Skeletal muscle tissue (tissue), 3 donors: ENCODE measurements at regions not wholly inside any gene's neighbourhood (a gene's known extent, or its start where the extent isn't known, plus 50 kb on each side); places are given as distances from the start of the nearest gene placed in this dataset.

Experiments
- H3K27ac ChIP-seq: one replicate; pipeline ENCODE4 v1.7.0; 2013; ENCODE audit warnings: mild to moderate bottlenecking, low read depth, low read length, inconsistent platforms
- H3K27me3 ChIP-seq, 3 donors: one replicate each; pipeline ENCODE4 v1.7.0; 2013; ENCODE audit warnings: low read length in 3 of 3; ENCODE audit not compliant: control insufficient read depth in 3 of 3, insufficient read depth in 3 of 3
- H3K36me3 ChIP-seq, 3 donors: one replicate each; pipeline ENCODE4 v1.7.0; 2013; ENCODE audit warnings: low read length in 3 of 3; ENCODE audit not compliant: control insufficient read depth in 3 of 3, insufficient read depth in 3 of 3
- H3K4me1 ChIP-seq, 3 donors: one replicate each; pipeline ENCODE4 v1.7.0; 2013; ENCODE audit warnings: low read length in 3 of 3, mild to moderate bottlenecking in 3 of 3; ENCODE audit not compliant: control insufficient read depth in 3 of 3, insufficient read depth in 3 of 3
- H3K4me3 ChIP-seq, 3 donors: one replicate each; pipeline ENCODE4 v1.7.0; 2013; ENCODE audit warnings: low read length in 3 of 3
- H3K9ac ChIP-seq, 3 donors: one replicate each; pipeline ENCODE4 v1.7.0; 2013; ENCODE audit warnings: low read length in 3 of 3, mild to moderate bottlenecking in 3 of 3, moderate library complexity in 2 of 3, low read depth in 1 of 3
- H3K9me3 ChIP-seq, 3 donors: one replicate each; pipeline ENCODE4 v1.7.0; 2013; ENCODE audit warnings: low read length in 3 of 3; ENCODE audit not compliant: control insufficient read depth in 3 of 3
- donor health status: Osteomylitis.

DNA sequence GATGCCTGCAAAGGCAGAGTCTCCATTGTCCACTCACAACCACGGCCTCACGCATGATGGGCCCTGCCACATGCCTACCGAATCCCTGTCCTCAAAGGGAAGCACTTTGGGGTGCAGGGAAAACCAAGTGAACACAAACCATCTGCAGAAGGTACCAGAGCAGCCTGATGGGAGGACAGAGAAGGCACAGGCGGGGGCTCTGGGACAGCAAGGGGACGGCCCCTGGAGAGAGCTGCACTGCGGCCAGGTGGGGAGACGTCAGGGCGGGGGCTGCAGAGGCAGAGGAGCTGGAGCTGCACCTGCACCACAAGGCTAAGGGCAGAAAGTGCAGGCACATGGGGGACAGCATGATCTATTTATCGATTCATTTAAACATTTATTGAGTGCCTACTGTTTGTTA is 1056.0 kb downstream of the TBC1D22A start:
- H3K36me3 ChIP-seq = no peaks in the 10 kb centered on the region
- no peak overlapping the region for H3K4me3 ChIP-seq
- H3K9me3 ChIP-seq = peaks cover 0 to 7% (median 0%) of the 10 kb centered on the region in 3 donors
- H3K4me1 ChIP-seq = no peaks in the 10 kb centered on the region
- no peak overlapping the region for H3K27ac ChIP-seq
- H3K27me3 ChIP-seq = peaks cover 0 to 13% (median 0%) of the 10 kb centered on the region in 3 donors
- H3K9ac ChIP-seq = no peak overlapping the region

- H3K4me1 ChIP-seq = no peaks in the 10 kb centered on the region
- no peak overlapping the region for H3K27ac ChIP-seq
- H3K9ac ChIP-seq = no peak overlapping the region
- peaks cover 0 to 7% (median 0%) of the 10 kb centered on the region in 3 donors for H3K9me3 ChIP-seq
- H3K4me3 ChIP-seq = no peak overlapping the region
- no peaks in the 10 kb centered on the region for H3K36me3 ChIP-seq
- peaks cover 0 to 13% (median 0%) of the 10 kb centered on the region in 3 donors for H3K27me3 ChIP-seq
Observed at GRCh38 chr22:47817380-47817779, 1054.9 kb downstream of the TBC1D22A start.

DNA sequence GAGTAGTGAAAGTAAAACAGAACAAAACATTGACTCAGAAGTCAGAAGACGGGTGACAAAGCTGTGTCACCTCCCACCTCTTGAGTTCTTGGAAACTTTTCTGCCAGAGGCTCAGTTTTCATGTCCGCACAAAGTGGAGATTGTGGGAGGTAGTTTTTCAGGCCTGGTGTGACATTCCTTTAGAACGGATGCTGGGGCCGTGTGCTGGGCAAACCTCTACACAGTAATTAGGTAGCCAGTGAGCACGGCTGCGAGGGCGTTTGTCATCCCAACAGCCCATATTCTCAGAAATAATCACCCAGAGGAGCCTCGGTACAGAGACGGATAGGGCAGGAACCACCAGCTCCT is 1054.4 kb downstream of the TBC1D22A start:
- no peak overlapping the region for H3K4me3 ChIP-seq
- no peak overlapping the region for H3K27ac ChIP-seq
- no peaks in the 10 kb centered on the region for H3K4me1 ChIP-seq
- H3K9ac ChIP-seq = no peak overlapping the region
- peaks cover 0 to 7% (median 0%) of the 10 kb centered on the region in 3 donors for H3K9me3 ChIP-seq
- H3K27me3 ChIP-seq = peaks cover 0 to 13% (median 0%) of the 10 kb centered on the region in 3 donors
- no peaks in the 10 kb centered on the region for H3K36me3 ChIP-seq

- no peaks in the 10 kb centered on the region for H3K36me3 ChIP-seq
- H3K9ac ChIP-seq = no peak overlapping the region
- no peak overlapping the region for H3K4me3 ChIP-seq
- H3K27ac ChIP-seq = no peak overlapping the region
- H3K4me1 ChIP-seq = no peaks in the 10 kb centered on the region
- H3K9me3 ChIP-seq = peaks cover 0 to 7% (median 0%) of the 10 kb centered on the region in 3 donors
- H3K27me3 ChIP-seq = peaks cover 0 to 14% (median 0%) of the 10 kb centered on the region in 3 donors
Observed at GRCh38 chr22:47816121-47816862, 1053.8 kb downstream of the TBC1D22A start.

- Histone ChIP-seq H3K27me3 (peaks cover 0 to 25% (median 0%) of the 10 kb centered on the region in 3 donors), H3K4me3 (peak overlapping the region in 1 of 3 donors; percentile 13)
Observed at GRCh38 chr22:47814474-47814873, 1052.0 kb downstream of the TBC1D22A start.

DNA sequence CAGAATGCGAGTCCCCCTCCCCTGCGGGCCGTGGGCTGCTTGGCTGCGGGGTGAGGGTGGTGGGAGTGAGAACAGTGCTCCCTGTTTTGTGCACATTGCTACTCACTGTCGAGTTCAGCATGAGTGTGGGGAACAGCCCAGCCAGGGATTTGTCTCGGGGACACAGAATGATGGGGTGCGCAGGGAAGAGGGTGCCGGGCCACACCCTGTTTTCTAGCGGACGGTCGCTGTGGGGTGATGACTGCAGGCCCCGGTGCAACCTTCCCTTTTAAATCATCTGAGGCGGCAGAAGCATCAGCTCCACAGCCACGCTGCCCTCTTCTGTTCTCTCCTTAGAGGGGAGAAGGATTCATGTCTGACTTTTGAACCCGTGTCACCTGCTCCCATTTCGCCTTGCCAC is 1051.2 kb downstream of the TBC1D22A start:
- H3K4me3 ChIP-seq = no peak overlapping the region
- H3K9me3 ChIP-seq = peaks cover 0 to 7% (median 0%) of the 10 kb centered on the region in 3 donors
- no peak overlapping the region for H3K9ac ChIP-seq
- no peak overlapping the region for H3K27ac ChIP-seq
- H3K36me3 ChIP-seq = no peaks in the 10 kb centered on the region
- H3K27me3 ChIP-seq = peaks cover 0 to 25% (median 0%) of the 10 kb centered on the region in 3 donors
- no peaks in the 10 kb centered on the region for H3K4me1 ChIP-seq

More at GRCh38 chr22:47814474-47814873, 1052.0 kb downstream of the TBC1D22A start:
- H3K27ac ChIP-seq = no peak overlapping the region
- H3K9ac ChIP-seq = no peak overlapping the region
- no peaks in the 10 kb centered on the region for H3K36me3 ChIP-seq
- peaks cover 0 to 7% (median 0%) of the 10 kb centered on the region in 3 donors for H3K9me3 ChIP-seq
- no peaks in the 10 kb centered on the region for H3K4me1 ChIP-seq

DNA sequence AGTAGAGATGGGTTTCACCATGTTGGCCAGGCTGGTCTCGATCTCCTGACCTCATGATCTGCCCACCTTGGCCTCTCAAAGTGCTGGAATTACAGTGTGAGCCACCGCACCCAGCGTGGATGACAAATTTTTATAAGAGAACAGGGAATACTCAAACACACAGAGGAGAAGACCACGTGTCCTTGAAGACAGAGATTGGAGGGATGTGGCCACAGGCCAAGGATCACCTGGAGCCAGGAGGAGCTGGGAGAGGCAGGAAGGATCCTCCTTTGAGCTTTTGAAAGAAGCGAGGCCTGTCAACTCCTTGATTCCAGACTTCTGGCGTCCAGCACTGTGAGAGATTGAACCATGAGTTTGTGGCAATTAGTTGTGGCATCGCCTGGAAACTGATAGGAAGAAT is 1049.5 kb downstream of the TBC1D22A start:
- Histone ChIP-seq H3K36me3 (no peaks in the 10 kb centered on the region), H3K9ac (no peak overlapping the region), H3K27ac (no peak overlapping the region), H3K4me3 (no peak overlapping the region), H3K27me3 (peaks cover 3 to 21% (median 4%) of the 10 kb centered on the region in 3 donors), H3K4me1 (no peaks in the 10 kb centered on the region), H3K9me3 (peaks cover 0 to 5% (median 0%) of the 10 kb centered on the region in 3 donors)

DNA sequence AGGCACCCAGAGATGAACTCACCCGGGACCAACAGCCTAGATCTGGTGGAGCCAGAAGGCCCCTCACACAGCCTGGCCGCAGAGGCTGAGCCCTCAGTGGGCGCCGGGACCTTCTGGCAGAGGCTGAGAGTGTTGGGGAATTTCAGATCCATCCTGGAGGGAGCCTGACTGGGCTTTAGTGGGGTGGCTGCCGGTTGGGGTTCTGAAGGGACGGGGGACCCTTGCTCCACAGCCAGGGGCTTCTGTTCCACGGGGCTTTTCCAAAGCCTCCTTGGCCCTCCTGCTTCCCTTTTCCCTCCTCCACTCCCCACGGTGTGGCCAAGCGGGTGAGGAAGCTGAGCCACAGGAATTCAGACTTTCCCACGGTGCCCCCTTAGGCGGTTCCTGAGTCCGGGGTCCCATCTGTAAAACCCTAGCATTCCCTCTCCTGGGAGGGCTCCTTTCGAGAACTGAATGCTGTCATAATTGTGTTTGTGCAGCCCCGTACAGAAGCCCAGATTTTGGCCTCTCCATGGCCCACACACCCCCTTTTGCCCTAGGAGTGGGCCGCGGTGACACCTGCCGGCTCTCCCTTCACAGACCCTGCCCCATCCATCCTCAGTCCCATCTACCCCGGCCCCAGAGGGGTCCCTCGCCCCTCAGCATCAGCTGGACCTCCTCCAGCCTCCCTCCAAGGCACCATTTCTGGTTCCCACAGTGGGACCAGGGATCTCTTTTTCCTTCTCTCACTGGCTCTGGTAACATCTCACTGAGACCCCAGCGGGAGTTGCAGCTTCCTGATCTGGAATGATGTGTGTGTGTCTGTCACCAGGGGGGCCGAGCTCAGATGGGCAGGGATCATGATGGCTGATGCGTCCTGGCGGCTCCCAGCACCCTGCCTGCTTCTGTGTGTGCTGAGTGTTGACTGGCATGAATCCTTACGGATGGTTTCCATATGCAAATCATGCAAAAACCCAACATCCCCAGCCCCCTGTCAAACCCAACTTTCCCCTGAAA is 1048.4 kb downstream of the TBC1D22A start:
- no peak overlapping the region for H3K9ac ChIP-seq
- peaks cover 0 to 5% (median 0%) of the 10 kb centered on the region in 3 donors for H3K9me3 ChIP-seq
- no peaks in the 10 kb centered on the region for H3K4me1 ChIP-seq
- H3K36me3 ChIP-seq = no peaks in the 10 kb centered on the region
- H3K27ac ChIP-seq = no peak overlapping the region
- H3K27me3 ChIP-seq = peaks cover 3 to 14% (median 4%) of the 10 kb centered on the region in 3 donors
- H3K4me3 ChIP-seq = no peak overlapping the region

GRCh38 chr22:47808886-47809620 is 1046.6 kb downstream of the TBC1D22A start:
- H3K4me3 ChIP-seq = no peak overlapping the region
- no peak overlapping the region for H3K9ac ChIP-seq
- H3K27ac ChIP-seq = no peak overlapping the region
- no peaks in the 10 kb centered on the region for H3K36me3 ChIP-seq
- H3K4me1 ChIP-seq = no peaks in the 10 kb centered on the region
- H3K9me3 ChIP-seq = no peaks in the 10 kb centered on the region
- H3K27me3 ChIP-seq = peaks cover 3 to 14% (median 4%) of the 10 kb centered on the region in 3 donors
